ENCODE measurements at regions not wholly inside any gene's neighbourhood (a gene's known extent, or its start where the extent isn't known, plus 50 kb on each side); places are given as distances from the start of the nearest gene placed in this dataset.

- H3K4me1 ChIP-seq (ENCODE audit: insufficient read depth, low read length) = peaks cover 5% of the 10 kb centered on the region; the same call in 1 of the 2 replicates
- no peak overlapping the region for H3T11ph ChIP-seq (ENCODE audit: low read length)
- WGBS (ENCODE audit: extremely low coverage, insufficient read length, low lambda C conversion rate) = no CpG with 5 or more reads among the region's 3 CpGs
- H3K4me2 ChIP-seq (ENCODE audit: insufficient read depth, insufficient read length, low read length) = peak overlapping the region; percentile 6
- TF ChIP-seq CTCF (conservative IDR thresholded peaks at IDR 0.05) = no peak
- no peak overlapping the region for H2BK120ac ChIP-seq (ENCODE audit: low read depth, low read length, poor library complexity, severe bottlenecking)
- H2BK15ac ChIP-seq (ENCODE audit: low read depth, low read length) = no peak overlapping the region
- H3K56ac ChIP-seq (ENCODE audit: insufficient read length, low read depth, low read length) = no peak overlapping the region
- Mint-ChIP-seq H3K36me3 (ENCODE audit: insufficient read depth in 1 of 3, low read depth in 3 of 3) (peaks cover 0 to 2% (median 0%) of the 10 kb centered on the region in 3 experiments; a peak in 1 of 7 replicates), H3K27me3 (ENCODE audit: low read depth) (no peaks in the 10 kb centered on the region), H3K4me1 (peaks cover 33 to 44% of the 10 kb centered on the region in 2 experiments), H3K4me3 (no peak overlapping the region), H3K27ac (peak overlapping the region in 1 of 3 experiments; percentile 91; a peak in 2 of 7 replicates), H3K9me3 (peaks cover 0 to 2% of the 10 kb centered on the region in 2 experiments; a peak in 2 of 5 replicates)
- no peak overlapping the region for H3K9ac ChIP-seq (ENCODE audit: extremely low read depth, insufficient read length, low read length)
- H3K4ac ChIP-seq (ENCODE audit: low read depth, low read length) = no peak overlapping the region
- H3K79me2 ChIP-seq (ENCODE audit: insufficient read depth, low read length) = no peaks in the 10 kb centered on the region
- DNase-seq = peak; percentile 43
- H2BK20ac ChIP-seq (ENCODE audit: low read depth, low read length, poor library complexity, severe bottlenecking) = no peak overlapping the region
- no peak overlapping the region for H3K14ac ChIP-seq (ENCODE audit: insufficient read depth, low read length)
- H3K23ac ChIP-seq (ENCODE audit: insufficient read length, low read depth, low read length) = no peak overlapping the region
- H4K5ac ChIP-seq (ENCODE audit: insufficient read length, low read depth, low read length) = no peak overlapping the region
- no peak overlapping the region for H2BK12ac ChIP-seq (ENCODE audit: insufficient read length, low read depth, low read length)
- H3K18ac ChIP-seq (ENCODE audit: insufficient read length, low read depth, low read length) = no peak overlapping the region
- H2BK5ac ChIP-seq (ENCODE audit: insufficient read length, low read length) = no peak overlapping the region
- H3K79me1 ChIP-seq (ENCODE audit: insufficient read depth, low read depth, low read length, poor library complexity, severe bottlenecking) = no peaks in the 10 kb centered on the region
- no peaks in the 10 kb centered on the region for H3K27me3 ChIP-seq (ENCODE audit: insufficient read depth, low read length)
- H4K20me1 ChIP-seq (ENCODE audit: control insufficient read depth, insufficient read depth, insufficient read length) = no peaks in the 10 kb centered on the region
- no peaks in the 10 kb centered on the region for H3K23me2 ChIP-seq (ENCODE audit: insufficient read length, low read depth, low read length, poor library complexity, severe bottlenecking)
- H3K27ac ChIP-seq (ENCODE audit: insufficient read length, low read depth, low read length) = no peak overlapping the region
- no peak overlapping the region for H4K91ac ChIP-seq (ENCODE audit: insufficient read length, low read depth, low read length)
- H2AK5ac ChIP-seq (ENCODE audit: insufficient read length, low read length) = no peak overlapping the region
- no peaks in the 10 kb centered on the region for H3K9me3 ChIP-seq (ENCODE audit: control insufficient read depth, low read depth, low read length)
- H4K8ac ChIP-seq (replicated peaks; ENCODE audit: insufficient read length, low read depth, low read length) = no peak overlapping the region
- H2AFZ ChIP-seq (ENCODE audit: low read length) = no peak overlapping the region
Observed at GRCh38 chr15:45948181-45948621, 313.4 kb downstream of the SQOR start.

Measured in H9 (cell line).